Kidney epithelial cell (primary cell): ENCODE measurements at regions not wholly inside any gene's neighbourhood (a gene's known extent, or its start where the extent isn't known, plus 50 kb on each side); places are given as distances from the start of the nearest gene placed in this dataset.
"Not testable (repeated sequence)": the region's sequence is repeated elsewhere in the genome, so short reads cannot be mapped to it uniquely, and the experiment has no call there.

ENCODE experiments used
- DNase-seq: peaks from one replicate; pipeline ENCODE4 v3.0.0-alpha.2; 2010; ENCODE audit warnings: low read depth
- H3K27me3 ChIP-seq: 2 replicates; pipeline ENCODE4 v1.6.0; 2011; ENCODE audit warnings: low read length; ENCODE audit not compliant: control insufficient read depth, insufficient read depth
- H3K36me3 ChIP-seq: 2 replicates; pipeline ENCODE4 v1.5.1; 2011; ENCODE audit warnings: low read length; ENCODE audit not compliant: control insufficient read depth, insufficient read depth
- H3K4me3 ChIP-seq: 2 replicates; pipeline ENCODE4 v1.5.1; 2011; ENCODE audit warnings: low read depth, mild to moderate bottlenecking, control low read depth, low read length
- CTCF ChIP-seq: IDR thresholded peaks from 2 replicates; pipeline ENCODE4 v1.5.1; 2011; ENCODE audit warnings: mild to moderate bottlenecking, moderate library complexity, low read length, control low read depth, inconsistent platforms; ENCODE audit not compliant: insufficient read depth, poor library complexity, severe bottlenecking

GRCh38 chr13:55106509-55106908 lies 2034.2 kb upstream of the PRR20A start:
- DNase-seq, result no peak

GRCh38 chr13:55120631-55121030 lies 2020.1 kb upstream of the PRR20A start:
- Histone ChIP-seq H3K36me3 (no peaks in the 10 kb centered on the region), H3K27me3 (no peaks in the 10 kb centered on the region), H3K4me3 (no peak overlapping the region)
- no peak for TF ChIP-seq CTCF
- DNase-seq, result no peak

More at GRCh38 chr13:55106509-55106908, 2034.2 kb upstream of the PRR20A start:
- no peaks in the 10 kb centered on the region for H3K36me3 ChIP-seq
- no peak for TF ChIP-seq CTCF
- H3K4me3 ChIP-seq, result no peak overlapping the region
- H3K27me3 ChIP-seq, result no peaks in the 10 kb centered on the region

GRCh38 chr13:55155046-55155445 lies 1985.7 kb upstream of the PRR20A start:
- Histone ChIP-seq H3K36me3 (no peaks in the 10 kb centered on the region), H3K4me3 (no peak overlapping the region), H3K27me3 (no peaks in the 10 kb centered on the region)
- DNase-seq, result no peak
- no peak for TF ChIP-seq CTCF

- no peak for DNase-seq
- no peak overlapping the region for H3K4me3 ChIP-seq
- TF ChIP-seq CTCF, result no peak
- no peaks in the 10 kb centered on the region for H3K36me3 ChIP-seq
- H3K27me3 ChIP-seq, result no peaks in the 10 kb centered on the region
Observed at GRCh38 chr13:55159765-55160164, 1981.0 kb upstream of the PRR20A start.

- no peak for DNase-seq
- TF ChIP-seq CTCF, result no peak
- no peak overlapping the region for H3K4me3 ChIP-seq
- H3K27me3 ChIP-seq, result no peaks in the 10 kb centered on the region
- no peaks in the 10 kb centered on the region for H3K36me3 ChIP-seq
Observed at GRCh38 chr13:55160867-55161266, 1979.9 kb upstream of the PRR20A start.

- DNase-seq, H3K36me3 ChIP-seq, H3K27me3 ChIP-seq, H3K4me3 ChIP-seq: not testable (repeated sequence)
Observed at GRCh38 chr13:55178582-55178981, 1962.1 kb upstream of the PRR20A start.
